ENCODE measurements at regions not wholly inside any gene's neighbourhood (a gene's known extent, or its start where the extent isn't known, plus 50 kb on each side); places are given as distances from the start of the nearest gene placed in this dataset.
A peak's percentile ranks its signal among the peaks of the same experiment; 100 is the strongest.
"Not testable (repeated sequence)": the region's sequence is repeated elsewhere in the genome, so short reads cannot be mapped to it uniquely, and the experiment has no call there.

- Histone ChIP-seq H3K9me3 (ENCODE audit: low read depth, low read length, poor library complexity, severe bottlenecking) (no peaks in the 10 kb centered on the region), H3K36me3 (ENCODE audit: insufficient read depth, low read length, poor library complexity, severe bottlenecking) (no peaks in the 10 kb centered on the region), H3K27me3 (replicated peaks; ENCODE audit: insufficient read depth, low read depth, low read length, poor library complexity) (no peaks in the 10 kb centered on the region), H3K27ac (ENCODE audit: low read depth, low read length, poor library complexity, severe bottlenecking) (no peak overlapping the region), H3K4me1 (ENCODE audit: insufficient read depth, low read length, poor library complexity, severe bottlenecking) (peaks cover 6% of the 10 kb centered on the region), H3K4me3 (ENCODE audit: low read depth, low read length, poor library complexity, severe bottlenecking) (no peak overlapping the region)
- CTCF ChIA-PET, result no interaction called here
- no peak for TF ChIP-seq CTCF (conservative IDR thresholded peaks at IDR 0.05; ENCODE audit: low read depth, low read length)
- no peak for TF ChIP-seq EZH2 (IDR thresholded peaks at IDR 0.05; ENCODE audit: borderline replicate concordance, low read depth, low read length, poor library complexity, severe bottlenecking)
- no TSS peak for BruUV-seq (replicated peaks)
- POLR2A ChIA-PET (ENCODE audit: low non-redundant PET), result no interaction called here
- no peak for DNase-seq (ENCODE audit: low spot score)
- intact Hi-C loops (cut with micrococcal nuclease; ENCODE audit: unreplicated experiment), result no loop called here
Observed at GRCh38 chr4:32931475-32931874, 2211.3 kb downstream of the PCDH7 start.

DNA sequence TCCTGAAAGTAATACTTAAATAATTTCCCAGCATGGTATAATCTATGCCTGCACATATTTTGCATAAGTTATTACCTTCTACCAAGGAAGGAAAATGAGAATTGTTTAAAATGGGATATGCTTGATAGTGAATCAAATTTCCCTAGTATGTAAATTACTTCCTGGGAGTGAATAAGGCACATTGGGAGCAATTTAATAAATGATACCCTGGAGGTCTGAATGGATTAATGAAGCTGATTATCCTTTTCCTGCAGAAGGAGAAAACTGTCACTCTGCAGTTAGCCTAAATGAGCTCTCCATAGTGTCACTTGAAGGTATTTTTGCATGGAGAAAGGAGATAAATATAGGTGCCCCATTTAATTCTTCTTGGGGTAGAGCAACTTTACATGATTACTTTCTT, 2212.0 kb downstream of the PCDH7 start:
- H3K4me1 ChIP-seq (ENCODE audit: insufficient read depth, low read length, poor library complexity, severe bottlenecking), result peaks cover 6% of the 10 kb centered on the region
- H3K4me3 ChIP-seq (ENCODE audit: low read depth, low read length, poor library complexity, severe bottlenecking), result no peak overlapping the region
- no peak for TF ChIP-seq EZH2 (IDR thresholded peaks at IDR 0.05; ENCODE audit: borderline replicate concordance, low read depth, low read length, poor library complexity, severe bottlenecking)
- TF ChIP-seq CTCF (conservative IDR thresholded peaks at IDR 0.05; ENCODE audit: low read depth, low read length), result no peak
- H3K27me3 ChIP-seq (replicated peaks; ENCODE audit: insufficient read depth, low read depth, low read length, poor library complexity), result no peaks in the 10 kb centered on the region
- DNase-seq (ENCODE audit: low spot score), result peak; percentile 17
- H3K27ac ChIP-seq (ENCODE audit: low read depth, low read length, poor library complexity, severe bottlenecking), result no peak overlapping the region
- ChIA-PET CTCF (no interaction called here), POLR2A (ENCODE audit: low non-redundant PET) (no interaction called here)
- H3K36me3 ChIP-seq (ENCODE audit: insufficient read depth, low read length, poor library complexity, severe bottlenecking), result no peaks in the 10 kb centered on the region
- no peaks in the 10 kb centered on the region for H3K9me3 ChIP-seq (ENCODE audit: low read depth, low read length, poor library complexity, severe bottlenecking)
- no TSS peak for BruUV-seq (replicated peaks)
- intact Hi-C loops (cut with micrococcal nuclease; ENCODE audit: unreplicated experiment), result no loop called here

GRCh38 chr4:32939222-32939621, 2219.1 kb downstream of the PCDH7 start:
- H3K4me3 ChIP-seq (ENCODE audit: low read depth, low read length, poor library complexity, severe bottlenecking); DNase-seq (ENCODE audit: low spot score); H3K4me1 ChIP-seq (ENCODE audit: insufficient read depth, low read length, poor library complexity, severe bottlenecking); POLR2A ChIA-PET (ENCODE audit: low non-redundant PET); H3K9me3 ChIP-seq (ENCODE audit: low read depth, low read length, poor library complexity, severe bottlenecking); intact Hi-C loops (cut with micrococcal nuclease; ENCODE audit: unreplicated experiment); H3K27ac ChIP-seq (ENCODE audit: low read depth, low read length, poor library complexity, severe bottlenecking); BruUV-seq (replicated peaks); H3K36me3 ChIP-seq (ENCODE audit: insufficient read depth, low read length, poor library complexity, severe bottlenecking); H3K27me3 ChIP-seq (replicated peaks; ENCODE audit: insufficient read depth, low read depth, low read length, poor library complexity); CTCF ChIA-PET: not testable (repeated sequence)

- POLR2A ChIA-PET (ENCODE audit: low non-redundant PET), result no interaction called here
- no peak for DNase-seq (ENCODE audit: low spot score)
- BruUV-seq (replicated peaks), result no TSS peak
Observed at GRCh38 chr4:32950866-32951265, 2230.7 kb downstream of the PCDH7 start.

More at GRCh38 chr4:32950866-32951265, 2230.7 kb downstream of the PCDH7 start:
- Histone ChIP-seq H3K4me1 (ENCODE audit: insufficient read depth, low read length, poor library complexity, severe bottlenecking) (no peaks in the 10 kb centered on the region), H3K4me3 (ENCODE audit: low read depth, low read length, poor library complexity, severe bottlenecking) (no peak overlapping the region), H3K36me3 (ENCODE audit: insufficient read depth, low read length, poor library complexity, severe bottlenecking) (no peaks in the 10 kb centered on the region), H3K27me3 (replicated peaks; ENCODE audit: insufficient read depth, low read depth, low read length, poor library complexity) (no peaks in the 10 kb centered on the region), H3K9me3 (ENCODE audit: low read depth, low read length, poor library complexity, severe bottlenecking) (no peaks in the 10 kb centered on the region), H3K27ac (ENCODE audit: low read depth, low read length, poor library complexity, severe bottlenecking) (no peak overlapping the region)
- no peak for TF ChIP-seq EZH2 (IDR thresholded peaks at IDR 0.05; ENCODE audit: borderline replicate concordance, low read depth, low read length, poor library complexity, severe bottlenecking)
- no peak for TF ChIP-seq CTCF (conservative IDR thresholded peaks at IDR 0.05; ENCODE audit: low read depth, low read length)
- CTCF ChIA-PET, result no interaction called here
- intact Hi-C loops (cut with micrococcal nuclease; ENCODE audit: unreplicated experiment), result no loop called here
